Kidney epithelial cell (primary cell): ENCODE measurements at regions not wholly inside any gene's neighbourhood (a gene's known extent, or its start where the extent isn't known, plus 50 kb on each side); places are given as distances from the start of the nearest gene placed in this dataset.

ENCODE experiments used
- DNase-seq: peaks from one replicate; pipeline ENCODE4 v3.0.0-alpha.2; 2010; ENCODE audit warnings: low read depth
- H3K27me3 ChIP-seq: 2 replicates; pipeline ENCODE4 v1.6.0; 2011; ENCODE audit warnings: low read length; ENCODE audit not compliant: control insufficient read depth, insufficient read depth
- H3K36me3 ChIP-seq: 2 replicates; pipeline ENCODE4 v1.5.1; 2011; ENCODE audit warnings: low read length; ENCODE audit not compliant: control insufficient read depth, insufficient read depth
- H3K4me3 ChIP-seq: 2 replicates; pipeline ENCODE4 v1.5.1; 2011; ENCODE audit warnings: low read depth, mild to moderate bottlenecking, control low read depth, low read length
- CTCF ChIP-seq: IDR thresholded peaks from 2 replicates; pipeline ENCODE4 v1.5.1; 2011; ENCODE audit warnings: mild to moderate bottlenecking, moderate library complexity, low read length, control low read depth, inconsistent platforms; ENCODE audit not compliant: insufficient read depth, poor library complexity, severe bottlenecking

- H3K4me3 ChIP-seq: no peak overlapping the region
These were observed 430.3 kb downstream of the AJAP1 start for GRCh38 chr1:5084676-5085075.

GRCh38 chr1:5067246-5067645, 412.8 kb downstream of the AJAP1 start:
- no peaks in the 10 kb centered on the region for H3K27me3 ChIP-seq
- H3K4me3 ChIP-seq: no peak overlapping the region
- H3K36me3 ChIP-seq: no peaks in the 10 kb centered on the region
- no peak for DNase-seq
- no peak for TF ChIP-seq CTCF

More at GRCh38 chr1:5084676-5085075, 430.3 kb downstream of the AJAP1 start:
- no peak for DNase-seq
- no peaks in the 10 kb centered on the region for H3K27me3 ChIP-seq
- no peak for TF ChIP-seq CTCF
- H3K36me3 ChIP-seq: no peaks in the 10 kb centered on the region

GRCh38 chr1:5053744-5054143, 399.3 kb downstream of the AJAP1 start:
- DNase-seq: no peak
- Histone ChIP-seq H3K27me3 (no peaks in the 10 kb centered on the region), H3K4me3 (no peak overlapping the region), H3K36me3 (no peaks in the 10 kb centered on the region)
- no peak for TF ChIP-seq CTCF

DNA sequence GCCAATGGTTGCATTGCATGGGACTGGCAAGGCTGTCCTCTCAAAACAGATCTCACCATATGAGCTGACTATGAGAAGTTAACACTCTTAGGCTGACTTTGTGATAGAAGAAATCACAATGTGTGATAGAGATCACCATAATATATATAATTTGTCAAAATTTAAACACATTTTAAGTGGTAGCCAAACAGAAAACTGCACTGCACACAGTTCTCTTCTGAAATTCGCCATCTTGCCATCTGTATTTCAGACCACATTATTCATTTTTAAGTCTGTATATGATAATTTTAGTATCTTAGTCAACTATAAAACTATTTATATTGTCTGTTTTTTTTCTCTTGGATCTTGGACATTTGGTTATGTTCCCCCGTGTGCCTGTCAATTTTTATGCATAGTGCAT, 374.7 kb downstream of the AJAP1 start:
- DNase-seq: no peak
- Histone ChIP-seq H3K27me3 (no peaks in the 10 kb centered on the region), H3K36me3 (no peaks in the 10 kb centered on the region), H3K4me3 (no peak overlapping the region)
- no peak for TF ChIP-seq CTCF

- no peaks in the 10 kb centered on the region for H3K27me3 ChIP-seq
- no peak for DNase-seq
- H3K36me3 ChIP-seq: no peaks in the 10 kb centered on the region
- H3K4me3 ChIP-seq: no peak overlapping the region
- no peak for TF ChIP-seq CTCF
These were observed 357.8 kb downstream of the AJAP1 start for GRCh38 chr1:5012249-5012648.

DNA sequence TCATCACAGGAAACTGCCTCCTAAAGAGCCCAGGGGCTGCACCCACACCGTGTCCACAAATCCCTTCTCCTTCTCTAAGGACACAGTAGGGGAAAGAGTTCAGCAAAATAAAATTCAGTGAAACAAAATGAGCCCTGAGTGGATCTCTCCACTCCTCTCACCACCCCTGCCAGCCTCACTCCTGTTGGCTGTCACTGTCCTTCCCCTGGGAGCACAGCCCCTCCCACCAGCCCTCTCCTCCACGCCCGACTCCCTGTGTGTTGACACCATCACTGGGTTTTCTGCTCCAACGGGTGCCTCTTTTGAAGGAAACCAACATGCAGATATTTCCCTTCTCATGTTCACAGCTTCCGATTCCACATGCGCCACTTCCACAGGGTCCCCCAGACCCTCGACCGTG, 356.2 kb downstream of the AJAP1 start:
- no peak overlapping the region for H3K4me3 ChIP-seq
- H3K27me3 ChIP-seq: no peaks in the 10 kb centered on the region
- DNase-seq: no peak
- no peaks in the 10 kb centered on the region for H3K36me3 ChIP-seq
- no peak for TF ChIP-seq CTCF
